ENCODE measurements at regions not wholly inside any gene's neighbourhood (a gene's known extent, or its start where the extent isn't known, plus 50 kb on each side); places are given as distances from the start of the nearest gene placed in this dataset.

- Histone ChIP-seq H3K36me3 (no peaks in the 10 kb centered on the region), H3K4me1 (no peaks in the 10 kb centered on the region), H3K9me3 (no peaks in the 10 kb centered on the region), H3K27me3 (no peaks in the 10 kb centered on the region), H3K27ac (no peak overlapping the region), H3K4me3 (no peak overlapping the region)
- intact Hi-C loops (cut with DNase I; ENCODE audit: low total_unique reads): no loop called here
- DNase-seq (ENCODE audit: low spot score in 2 of 2): no peak
- TF ChIP-seq POLR2AphosphoS5 (IDR thresholded peaks at IDR 0.05) (no peak), POLR2A (IDR thresholded peaks at IDR 0.05) (no peak), CTCF (IDR thresholded peaks at IDR 0.05) (no peak)
Measured at GRCh38 chr6:81865712-81866111, 113.2 kb upstream of the TENT5A start.

- no peak for DNase-seq (ENCODE audit: low spot score in 2 of 2)
- Histone ChIP-seq H3K9me3 (no peaks in the 10 kb centered on the region), H3K4me3 (no peak overlapping the region), H3K4me1 (no peaks in the 10 kb centered on the region), H3K27ac (no peak overlapping the region), H3K36me3 (no peaks in the 10 kb centered on the region), H3K27me3 (no peaks in the 10 kb centered on the region)
- intact Hi-C loops (cut with DNase I; ENCODE audit: low total_unique reads): no loop called here
- TF ChIP-seq CTCF (IDR thresholded peaks at IDR 0.05): no peak
- TF ChIP-seq POLR2AphosphoS5 (IDR thresholded peaks at IDR 0.05): no peak
- no peak for TF ChIP-seq POLR2A (IDR thresholded peaks at IDR 0.05)
Measured at GRCh38 chr6:81864124-81864523, 111.6 kb upstream of the TENT5A start.

DNA sequence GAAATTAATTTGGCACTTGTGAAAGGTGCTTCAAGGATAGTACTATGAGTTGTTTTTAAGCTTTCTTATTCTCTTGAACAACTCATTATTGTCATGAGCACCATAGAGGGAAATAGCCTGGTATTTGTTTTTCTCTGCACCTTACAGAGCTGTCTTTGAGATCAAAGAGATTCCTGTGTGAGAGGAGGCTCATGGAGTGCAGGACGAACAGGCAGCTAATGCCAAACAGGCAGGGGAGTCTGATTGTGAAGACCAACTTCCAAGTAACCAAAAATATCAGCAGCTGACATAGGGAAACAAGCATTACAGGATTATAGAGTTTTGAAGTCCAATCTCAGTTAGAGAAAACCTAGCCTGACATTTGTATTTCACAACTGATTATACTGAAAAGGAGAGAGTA, 110.6 kb upstream of the TENT5A start:
- intact Hi-C loops (cut with DNase I; ENCODE audit: low total_unique reads): no loop called here
- no peaks in the 10 kb centered on the region for H3K9me3 ChIP-seq
- no peaks in the 10 kb centered on the region for H3K4me1 ChIP-seq
- H3K27me3 ChIP-seq: no peaks in the 10 kb centered on the region
- DNase-seq (ENCODE audit: low spot score in 2 of 2): no peak
- H3K4me3 ChIP-seq: no peak overlapping the region
- no peaks in the 10 kb centered on the region for H3K36me3 ChIP-seq
- TF ChIP-seq POLR2A (IDR thresholded peaks at IDR 0.05): no peak
- no peak overlapping the region for H3K27ac ChIP-seq

DNA sequence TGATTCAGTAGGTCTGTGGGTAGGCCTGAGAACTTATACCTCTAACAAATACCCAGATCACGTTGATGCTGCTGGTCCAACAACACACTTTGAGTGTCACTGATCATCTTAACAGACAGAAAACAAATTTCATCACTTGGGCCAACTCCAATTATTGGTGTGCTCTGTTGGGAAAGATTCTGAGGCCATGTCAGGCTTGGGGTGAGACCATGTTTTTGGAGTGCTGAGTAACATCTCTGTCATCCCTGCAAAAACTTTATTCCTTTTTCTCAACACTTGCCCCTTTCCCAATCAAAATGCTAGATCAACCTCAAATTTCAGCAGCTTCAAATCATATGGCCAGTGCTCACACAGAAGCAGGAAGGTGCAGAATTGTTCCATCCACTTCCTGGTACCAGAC, 108.8 kb upstream of the TENT5A start:
- Histone ChIP-seq H3K27ac (no peak overlapping the region), H3K36me3 (no peaks in the 10 kb centered on the region), H3K9me3 (no peaks in the 10 kb centered on the region), H3K4me3 (no peak overlapping the region), H3K4me1 (no peaks in the 10 kb centered on the region), H3K27me3 (no peaks in the 10 kb centered on the region)
- no peak for DNase-seq (ENCODE audit: low spot score in 2 of 2)
- intact Hi-C loops (cut with DNase I; ENCODE audit: low total_unique reads): no loop called here
- no peak for TF ChIP-seq POLR2AphosphoS5 (IDR thresholded peaks at IDR 0.05)
- no peak for TF ChIP-seq CTCF (IDR thresholded peaks at IDR 0.05)
- no peak for TF ChIP-seq POLR2A (IDR thresholded peaks at IDR 0.05)

DNA sequence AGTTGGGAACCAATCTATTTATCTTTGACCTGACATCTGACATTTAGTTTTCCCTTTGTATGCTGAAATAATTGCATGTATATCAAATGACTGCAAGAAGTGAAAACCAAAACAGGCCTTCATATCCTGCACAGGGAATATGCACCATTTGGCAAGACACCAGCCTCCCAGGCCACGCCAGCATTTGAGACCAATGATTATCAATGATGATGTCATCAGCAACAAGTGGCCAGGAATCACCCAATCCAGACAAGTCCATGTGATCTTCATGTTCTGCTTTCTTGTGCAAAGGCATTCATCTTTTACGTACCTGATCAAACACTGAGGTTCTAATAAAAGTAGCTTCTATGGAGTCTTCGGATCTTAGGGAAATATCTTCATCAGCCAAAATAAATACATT, 107.4 kb upstream of the TENT5A start:
- no peak for TF ChIP-seq POLR2A (IDR thresholded peaks at IDR 0.05)
- no peak for TF ChIP-seq POLR2AphosphoS5 (IDR thresholded peaks at IDR 0.05)
- TF ChIP-seq CTCF (IDR thresholded peaks at IDR 0.05): no peak
- Histone ChIP-seq H3K9me3 (no peaks in the 10 kb centered on the region), H3K27me3 (no peaks in the 10 kb centered on the region), H3K4me3 (no peak overlapping the region), H3K27ac (no peak overlapping the region), H3K36me3 (no peaks in the 10 kb centered on the region), H3K4me1 (no peaks in the 10 kb centered on the region)
- intact Hi-C loops (cut with DNase I; ENCODE audit: low total_unique reads): no loop called here
- DNase-seq (ENCODE audit: low spot score in 2 of 2): no peak

DNA sequence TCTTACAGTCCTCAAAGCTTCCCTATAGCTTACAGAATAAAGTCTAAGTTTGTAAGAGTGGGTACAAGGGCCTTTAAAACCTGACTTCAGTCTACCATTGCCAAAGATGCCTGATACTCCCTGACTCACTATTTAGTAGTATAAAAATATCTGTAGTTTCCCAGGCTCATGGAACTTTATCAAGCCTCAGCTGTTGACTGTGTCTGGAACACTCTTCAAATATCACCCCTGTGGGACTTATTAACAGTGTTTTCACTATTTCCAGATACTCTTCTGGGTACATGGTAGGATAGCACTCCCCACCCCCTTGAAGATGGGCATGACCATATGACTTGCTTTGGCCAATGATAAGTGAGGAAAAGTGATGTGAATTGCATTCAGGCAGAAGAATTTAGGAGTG, 105.3 kb upstream of the TENT5A start:
- Histone ChIP-seq H3K4me1 (no peaks in the 10 kb centered on the region), H3K9me3 (no peaks in the 10 kb centered on the region), H3K4me3 (no peak overlapping the region), H3K36me3 (no peaks in the 10 kb centered on the region), H3K27ac (no peak overlapping the region), H3K27me3 (no peaks in the 10 kb centered on the region)
- TF ChIP-seq POLR2A (IDR thresholded peaks at IDR 0.05) (no peak), CTCF (IDR thresholded peaks at IDR 0.05) (no peak), POLR2AphosphoS5 (IDR thresholded peaks at IDR 0.05) (no peak)
- DNase-seq (ENCODE audit: low spot score in 2 of 2): no peak
- intact Hi-C loops (cut with DNase I; ENCODE audit: low total_unique reads): no loop called here
